LHCN-M2 (cell line): ENCODE measurements at regions not wholly inside any gene's neighbourhood (a gene's known extent, or its start where the extent isn't known, plus 50 kb on each side); places are given as distances from the start of the nearest gene placed in this dataset.

Experiments used
- DNase-seq: peaks from one replicate; pipeline ENCODE4 v3.0.0-alpha.2; 2012; ENCODE audit warnings: low read depth

GRCh38 chr3:104820959-104821358, 545.8 kb upstream of the ALCAM start:
- DNase-seq = no peak

DNA sequence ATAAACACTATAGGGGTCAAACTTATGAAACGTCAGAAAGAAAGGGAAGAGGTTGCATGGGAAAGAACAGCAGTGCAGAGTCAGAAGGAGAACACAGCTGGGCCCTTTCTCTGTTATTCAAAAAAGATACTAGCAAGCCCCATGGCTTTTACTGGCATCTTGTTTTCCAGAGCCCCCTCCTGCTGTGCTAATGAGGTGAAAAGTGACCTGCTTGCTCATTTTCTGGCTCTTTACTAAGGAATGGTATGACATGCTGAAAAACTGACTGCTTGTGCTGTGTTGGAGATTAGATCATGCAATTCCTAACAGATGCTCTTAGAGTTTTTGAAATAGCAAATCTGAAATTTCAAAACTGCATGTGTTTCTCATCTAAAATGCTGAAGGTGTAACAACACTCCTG, 541.6 kb upstream of the ALCAM start:
- DNase-seq = no peak

GRCh38 chr3:104831071-104831470, 535.6 kb upstream of the ALCAM start:
- DNase-seq = no peak

DNA sequence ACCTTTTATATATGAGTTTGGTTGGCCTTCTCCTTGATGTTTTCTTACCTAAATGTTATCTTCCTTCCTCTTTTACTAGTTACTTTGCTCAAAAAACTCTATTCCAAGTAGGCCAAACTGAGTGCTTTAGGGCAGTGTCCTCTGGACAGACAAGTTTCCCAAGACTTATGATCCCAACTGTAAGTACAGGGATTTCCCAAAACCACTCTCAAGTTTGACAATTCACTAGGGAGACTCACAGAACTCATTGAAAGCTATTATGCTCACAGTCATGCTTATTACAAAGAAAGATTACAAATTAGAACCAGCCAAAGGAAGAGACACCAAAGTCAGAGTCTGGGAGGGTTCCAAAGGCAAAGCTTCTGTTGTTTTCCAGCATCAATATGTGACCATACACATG, 534.2 kb upstream of the ALCAM start:
- no peak for DNase-seq

GRCh38 chr3:104835376-104835775, 531.3 kb upstream of the ALCAM start:
- no peak for DNase-seq

DNA sequence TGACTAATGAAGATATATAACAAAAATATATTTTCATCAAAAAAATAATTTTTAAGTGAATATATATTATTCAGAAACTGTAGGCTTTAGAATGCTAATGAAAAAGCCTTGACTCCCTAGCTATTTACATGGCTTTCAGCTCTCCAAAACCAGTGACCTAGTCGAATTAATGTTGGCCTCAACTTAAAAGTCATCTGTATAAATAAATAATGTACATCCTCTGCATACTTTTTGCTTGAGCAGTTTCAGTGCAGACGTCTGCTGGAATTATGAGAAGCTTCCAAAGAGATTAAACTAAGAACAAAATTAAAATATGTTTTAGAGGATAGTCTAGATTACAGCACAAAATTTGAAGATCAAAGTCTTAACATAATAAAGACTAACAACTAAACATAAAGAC, 520.4 kb upstream of the ALCAM start:
- DNase-seq = no peak

GRCh38 chr3:104849070-104849469, 517.6 kb upstream of the ALCAM start:
- no peak for DNase-seq

DNA sequence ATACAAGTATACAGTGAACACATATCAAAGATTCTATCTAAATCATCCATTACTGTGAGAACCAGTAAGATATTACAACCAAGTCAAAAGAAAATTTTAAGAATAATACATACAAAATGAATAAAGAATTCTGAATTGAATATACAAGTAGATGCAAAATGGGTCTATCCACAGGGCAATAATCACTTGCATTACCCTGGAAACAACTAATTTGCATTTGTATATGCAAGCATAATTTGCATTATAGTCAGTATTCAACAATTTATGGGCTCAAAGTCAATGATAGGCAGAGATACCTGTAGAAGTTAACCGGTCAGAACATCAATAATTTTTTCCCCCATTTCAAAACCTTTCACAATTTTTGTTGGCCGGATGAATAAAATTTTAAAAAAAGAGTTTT, 512.2 kb upstream of the ALCAM start:
- no peak for DNase-seq

DNA sequence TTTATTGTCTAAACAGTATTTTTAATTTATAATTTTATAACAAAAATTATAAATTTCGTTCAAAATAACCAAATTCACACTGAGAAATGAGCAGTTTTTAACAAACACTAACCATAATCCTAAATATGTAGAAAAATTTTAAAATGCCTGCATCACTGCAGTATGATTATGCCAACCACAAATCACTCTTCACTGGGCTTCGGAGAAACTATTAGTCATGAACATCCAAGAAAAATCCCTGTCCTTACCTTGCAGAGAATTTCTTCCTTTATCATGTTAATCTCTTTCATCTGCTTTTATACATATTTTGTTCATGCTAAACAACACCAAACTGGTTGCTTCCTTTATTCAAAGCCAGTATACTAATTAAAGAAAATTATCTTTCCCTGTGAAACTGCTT, 511.0 kb upstream of the ALCAM start:
- no peak for DNase-seq

- no peak for DNase-seq
Measured at GRCh38 chr3:104856741-104857140, 510.0 kb upstream of the ALCAM start.

- DNase-seq = no peak
Measured at GRCh38 chr3:104868291-104868690, 498.4 kb upstream of the ALCAM start.

DNA sequence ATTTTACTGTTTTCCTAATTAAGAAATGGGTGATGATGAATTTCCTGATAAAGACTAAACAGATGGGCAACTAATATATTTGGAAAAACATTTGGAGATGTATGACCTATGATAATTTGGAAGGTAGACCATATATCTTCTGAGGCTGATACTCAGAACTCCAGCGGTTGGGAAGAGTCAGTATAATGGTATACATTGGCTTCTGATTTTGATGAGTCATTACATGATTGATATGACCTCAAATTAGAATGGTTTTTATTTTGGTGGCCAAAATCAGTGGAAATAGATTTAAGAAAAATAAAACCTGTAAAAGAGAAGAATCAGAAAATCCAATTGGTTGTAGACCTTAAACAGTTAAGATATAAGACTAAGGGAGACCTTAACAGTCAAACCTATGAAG, 496.4 kb upstream of the ALCAM start:
- DNase-seq = no peak

DNA sequence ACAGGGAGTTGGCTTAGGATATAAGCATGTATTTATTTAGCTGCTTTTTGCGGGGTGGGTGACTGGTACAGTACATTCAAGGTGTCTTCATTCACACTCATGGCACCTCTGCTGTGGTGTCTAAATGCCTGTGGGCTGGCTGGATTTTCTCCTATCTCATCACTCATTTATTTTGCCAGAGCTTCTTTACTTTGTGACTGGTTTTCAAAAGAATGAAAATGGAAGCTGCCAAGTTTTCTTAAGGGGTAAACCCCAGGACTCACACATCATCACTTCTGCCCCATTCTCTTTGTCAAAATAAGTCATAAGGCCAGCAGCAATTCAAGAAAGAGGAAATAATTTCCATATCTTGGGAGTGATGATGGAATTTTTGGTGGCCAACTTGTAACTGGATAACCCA, 493.4 kb upstream of the ALCAM start:
- DNase-seq = peak; percentile 34

- DNase-seq = no peak
Measured at GRCh38 chr3:104878395-104878794, 488.3 kb upstream of the ALCAM start.

DNA sequence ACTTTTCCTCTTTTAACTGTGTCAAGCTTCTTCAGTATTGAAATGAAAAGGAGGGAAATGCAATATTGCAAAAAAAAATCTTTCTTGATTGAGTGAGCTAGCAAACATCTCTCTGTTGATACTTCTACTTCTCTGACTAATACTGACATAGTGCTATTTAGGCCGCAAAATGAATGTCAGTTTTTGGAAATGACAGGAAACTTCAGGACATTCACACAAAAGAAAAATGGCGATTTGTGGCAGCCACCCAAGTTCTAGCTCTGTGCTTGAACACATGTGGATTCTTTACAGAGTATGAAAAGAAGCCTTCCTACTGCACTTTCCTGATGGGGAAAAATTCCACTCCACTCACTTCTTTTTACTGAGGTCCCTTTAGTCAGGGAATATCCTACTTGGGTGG, 486.8 kb upstream of the ALCAM start:
- no peak for DNase-seq

DNA sequence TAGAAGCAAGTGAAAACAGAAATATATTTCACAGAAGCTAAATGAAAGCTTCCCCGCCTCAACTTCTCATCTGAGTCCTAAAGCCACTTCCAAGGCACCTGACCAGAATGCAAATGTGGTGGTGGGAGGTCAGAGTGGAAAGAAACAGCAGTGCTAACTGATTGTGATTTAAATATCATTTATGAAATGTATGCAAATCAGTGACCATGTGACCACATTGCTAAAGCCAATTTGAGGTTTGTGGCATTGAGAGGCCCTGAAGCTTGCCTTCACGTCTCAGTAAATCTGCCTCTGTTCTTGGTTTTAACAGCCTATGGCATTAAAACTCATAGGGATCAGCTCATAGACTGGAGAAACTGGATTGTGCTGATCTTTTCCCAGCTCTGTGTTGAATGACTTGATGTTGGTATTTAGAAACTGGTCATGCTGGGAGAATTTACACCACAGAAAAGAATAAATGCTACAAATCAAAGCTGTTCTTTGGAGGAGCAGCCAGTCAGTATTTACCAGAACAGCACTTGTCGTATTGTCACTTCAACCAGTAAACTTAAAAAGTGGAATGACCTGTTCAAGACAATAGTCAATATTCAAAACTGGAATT, 481.4 kb upstream of the ALCAM start:
- peak; percentile 18 for DNase-seq

- DNase-seq = peak; percentile 48
Measured at GRCh38 chr3:104886220-104886995, 480.3 kb upstream of the ALCAM start.

DNA sequence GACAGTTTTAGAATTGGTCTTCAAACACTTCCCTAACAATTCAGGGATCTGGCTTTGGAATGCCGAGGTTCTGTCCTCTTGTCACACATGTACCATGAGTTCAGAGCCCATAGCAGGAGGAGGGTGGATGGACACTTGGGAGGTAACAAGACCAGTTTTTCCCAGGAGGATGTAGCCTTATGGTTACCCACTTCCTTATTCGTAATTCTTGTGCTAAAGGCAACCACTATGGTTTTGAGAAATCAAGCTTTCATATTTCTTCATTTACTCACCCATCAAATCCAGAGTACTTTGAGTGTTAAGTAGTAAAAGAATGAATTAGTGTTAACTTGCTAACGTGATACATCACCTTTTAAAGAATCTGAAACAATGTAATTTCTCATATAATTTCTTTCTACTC, 479.6 kb upstream of the ALCAM start:
- DNase-seq = peak; percentile 57

DNA sequence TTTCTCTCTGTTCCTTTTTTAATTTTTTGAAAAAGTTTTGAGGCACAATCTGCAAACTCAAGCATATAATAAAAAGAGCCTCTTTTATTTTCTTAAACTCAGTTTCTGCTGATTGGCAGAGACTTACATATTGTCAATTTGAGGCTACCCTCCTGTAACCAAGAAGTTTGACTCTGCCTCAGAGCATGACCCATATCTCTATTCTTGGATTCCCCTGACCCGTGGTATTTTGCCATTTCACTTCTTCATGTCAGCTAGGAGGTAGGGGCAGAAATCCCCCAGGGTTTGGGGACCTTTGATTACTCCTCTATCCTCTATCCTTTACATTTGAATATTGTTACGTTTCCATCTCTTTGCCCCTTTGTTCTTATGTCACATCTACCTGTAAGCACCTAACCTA, 479.1 kb upstream of the ALCAM start:
- DNase-seq = no peak

- no peak for DNase-seq
Measured at GRCh38 chr3:104892044-104892443, 474.7 kb upstream of the ALCAM start.

GRCh38 chr3:104896624-104897023, 470.1 kb upstream of the ALCAM start:
- DNase-seq = no peak

DNA sequence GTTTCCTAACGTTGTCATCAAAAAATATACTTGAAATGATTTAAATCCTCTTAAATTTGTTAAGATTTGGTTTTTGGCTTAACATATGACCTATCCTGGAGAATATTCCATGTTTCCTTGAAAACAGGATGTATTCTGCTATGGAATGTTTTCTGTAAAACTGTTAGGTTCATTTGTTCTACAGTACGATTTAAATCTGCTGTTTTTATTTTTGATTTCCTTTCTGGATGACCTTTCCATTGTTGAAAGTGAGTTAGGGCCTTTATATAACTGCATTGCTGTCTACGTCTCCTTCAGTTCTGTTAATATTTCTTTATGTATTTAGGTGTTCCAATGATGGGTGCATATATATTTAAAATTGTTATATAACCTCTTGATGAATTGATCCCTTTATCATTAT, 465.3 kb upstream of the ALCAM start:
- DNase-seq = no peak

DNA sequence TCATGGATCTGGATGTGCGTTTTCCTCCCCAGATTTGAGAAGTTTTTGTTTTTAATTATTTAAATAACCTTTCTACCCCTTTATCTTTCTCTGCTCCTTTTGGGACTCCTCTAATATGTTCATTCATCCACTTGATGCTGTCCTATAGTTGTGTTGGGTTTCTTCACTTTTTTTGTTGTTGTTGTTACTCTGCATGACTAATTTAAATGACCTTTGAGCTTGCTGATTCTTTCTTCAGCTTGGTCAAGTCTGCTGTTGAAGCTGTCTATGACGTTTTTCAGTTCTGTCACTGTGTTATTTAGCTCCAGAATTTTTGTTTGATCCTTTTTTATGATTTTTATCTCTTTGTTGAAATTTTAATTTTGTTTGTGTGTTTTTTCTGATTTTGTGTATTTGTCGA, 463.6 kb upstream of the ALCAM start:
- no peak for DNase-seq
